ENCODE measurements at regions not wholly inside any gene's neighbourhood (a gene's known extent, or its start where the extent isn't known, plus 50 kb on each side); places are given as distances from the start of the nearest gene placed in this dataset.

DNA sequence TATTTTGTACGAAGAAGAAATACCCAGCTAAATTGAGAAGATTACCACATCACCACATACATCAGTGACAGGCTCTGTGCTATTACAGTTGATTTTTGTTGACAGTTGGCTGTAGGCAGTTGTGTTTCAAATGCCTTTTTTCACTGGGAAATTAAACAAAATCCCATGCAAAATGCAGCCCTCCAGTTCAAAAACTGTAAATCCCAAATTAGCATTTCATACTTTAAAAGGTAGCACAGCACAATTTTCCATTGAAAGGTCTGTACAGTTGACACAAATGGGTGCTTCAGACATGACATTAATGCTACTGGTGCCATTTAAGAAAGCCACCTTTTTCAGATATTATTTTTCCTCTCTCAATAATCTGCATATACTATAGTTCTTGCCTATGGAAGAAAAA is 807.2 kb downstream of the BCL11A start:
- TF ChIP-seq, protein P1, sequence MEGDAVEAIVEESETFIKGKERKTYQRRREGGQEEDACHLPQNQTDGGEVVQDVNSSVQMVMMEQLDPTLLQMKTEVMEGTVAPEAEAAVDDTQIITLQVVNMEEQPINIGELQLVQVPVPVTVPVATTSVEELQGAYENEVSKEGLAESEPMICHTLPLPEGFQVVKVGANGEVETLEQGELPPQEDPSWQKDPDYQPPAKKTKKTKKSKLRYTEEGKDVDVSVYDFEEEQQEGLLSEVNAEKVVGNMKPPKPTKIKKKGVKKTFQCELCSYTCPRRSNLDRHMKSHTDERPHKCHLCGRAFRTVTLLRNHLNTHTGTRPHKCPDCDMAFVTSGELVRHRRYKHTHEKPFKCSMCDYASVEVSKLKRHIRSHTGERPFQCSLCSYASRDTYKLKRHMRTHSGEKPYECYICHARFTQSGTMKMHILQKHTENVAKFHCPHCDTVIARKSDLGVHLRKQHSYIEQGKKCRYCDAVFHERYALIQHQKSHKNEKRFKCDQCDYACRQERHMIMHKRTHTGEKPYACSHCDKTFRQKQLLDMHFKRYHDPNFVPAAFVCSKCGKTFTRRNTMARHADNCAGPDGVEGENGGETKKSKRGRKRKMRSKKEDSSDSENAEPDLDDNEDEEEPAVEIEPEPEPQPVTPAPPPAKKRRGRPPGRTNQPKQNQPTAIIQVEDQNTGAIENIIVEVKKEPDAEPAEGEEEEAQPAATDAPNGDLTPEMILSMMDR (IDR thresholded peaks at IDR 0.05; ENCODE audit: low read length) = no peak
- no peak for TF ChIP-seq EZH2 (IDR thresholded peaks at IDR 0.05; ENCODE audit: borderline replicate concordance, low read length)

All from OCI-LY1 (cell line).